ENCODE measurements at regions not wholly inside any gene's neighbourhood (a gene's known extent, or its start where the extent isn't known, plus 50 kb on each side); places are given as distances from the start of the nearest gene placed in this dataset.

GRCh38 chr10:120285408-120285807 is 171.6 kb upstream of the PLPP4 start:
- H3K9me3 ChIP-seq: peaks cover 0 to 7% (median 0%) of the 10 kb centered on the region in 8 donors
- H3K27ac ChIP-seq: no peak overlapping the region
- no peaks in the 10 kb centered on the region for H3K4me1 ChIP-seq
- intact Hi-C loops (cut with DNase I; ENCODE audit: low total_unique reads): no loop called here
- 79 to 87% (median 82%) methylated on average over 6 of the region's 6 CpGs for WGBS, 5 donors
- DNase-seq: no peak
- H3K27me3 ChIP-seq (replicated peaks in 1 of 7): no peaks in the 10 kb centered on the region
- H3K4me3 ChIP-seq: no peak overlapping the region
- no peaks in the 10 kb centered on the region for H3K36me3 ChIP-seq
- no peak for TF ChIP-seq CTCF (IDR thresholded peaks at IDR 0.05 in 8 of 11, conservative IDR thresholded peaks at IDR 0.05 in 3 of 11)
- no peak for TF ChIP-seq POLR2A (IDR thresholded peaks at IDR 0.05)
- no peak for TF ChIP-seq POLR2AphosphoS5 (IDR thresholded peaks at IDR 0.05)

GRCh38 chr10:120286280-120286679 is 170.7 kb upstream of the PLPP4 start:
- intact Hi-C loops (cut with DNase I; ENCODE audit: low total_unique reads): no loop called here
- Histone ChIP-seq H3K4me3 (no peak overlapping the region), H3K36me3 (no peaks in the 10 kb centered on the region), H3K4me1 (no peaks in the 10 kb centered on the region), H3K9me3 (peaks cover 0 to 5% (median 0%) of the 10 kb centered on the region in 8 donors), H3K27me3 (replicated peaks in 1 of 7) (no peaks in the 10 kb centered on the region), H3K27ac (no peak overlapping the region)
- DNase-seq: no peak
- WGBS, 5 donors: 80 to 95% (median 90%) methylated on average over 2 to 3 of the region's 3 CpGs
- TF ChIP-seq CTCF (IDR thresholded peaks at IDR 0.05 in 8 of 11, conservative IDR thresholded peaks at IDR 0.05 in 3 of 11) (no peak), POLR2AphosphoS5 (IDR thresholded peaks at IDR 0.05) (no peak), POLR2A (IDR thresholded peaks at IDR 0.05) (no peak)

- intact Hi-C loops (cut with DNase I; ENCODE audit: low total_unique reads): no loop called here
- DNase-seq: no peak
- TF ChIP-seq POLR2A (IDR thresholded peaks at IDR 0.05): no peak
- Histone ChIP-seq H3K9me3 (no peaks in the 10 kb centered on the region), H3K36me3 (no peaks in the 10 kb centered on the region), H3K27me3 (replicated peaks in 1 of 7) (peaks cover 0 to under 1% (median 0%) of the 10 kb centered on the region in 7 donors), H3K27ac (no peak overlapping the region), H3K4me3 (no peak overlapping the region), H3K4me1 (no peaks in the 10 kb centered on the region)
- WGBS, 5 donors: 61 to 75% (median 65%) methylated on average over 5 of the region's 5 CpGs
Observed at GRCh38 chr10:120300513-120300912, 156.5 kb upstream of the PLPP4 start.

- Histone ChIP-seq H3K27ac (no peak overlapping the region), H3K27me3 (replicated peaks in 1 of 7) (peaks cover 0 to 15% (median 0%) of the 10 kb centered on the region in 7 donors), H3K9me3 (no peaks in the 10 kb centered on the region), H3K4me3 (no peak overlapping the region), H3K36me3 (no peaks in the 10 kb centered on the region), H3K4me1 (no peaks in the 10 kb centered on the region)
- no peak for DNase-seq
- intact Hi-C loops (cut with DNase I; ENCODE audit: low total_unique reads): no loop called here
- no peak for TF ChIP-seq POLR2AphosphoS5 (IDR thresholded peaks at IDR 0.05)
- TF ChIP-seq POLR2A (IDR thresholded peaks at IDR 0.05): no peak
- TF ChIP-seq CTCF (IDR thresholded peaks at IDR 0.05 in 8 of 11, conservative IDR thresholded peaks at IDR 0.05 in 3 of 11): no peak
- WGBS, 5 donors: 67 to 91% (median 72%) methylated on average over 3 of the region's 3 CpGs
Observed at GRCh38 chr10:120308589-120308988, 148.4 kb upstream of the PLPP4 start.

- Histone ChIP-seq H3K36me3 (no peaks in the 10 kb centered on the region), H3K9me3 (no peaks in the 10 kb centered on the region), H3K4me3 (no peak overlapping the region), H3K4me1 (no peaks in the 10 kb centered on the region), H3K27me3 (replicated peaks in 1 of 7) (peaks cover 0 to 10% (median 0%) of the 10 kb centered on the region in 7 donors), H3K27ac (no peak overlapping the region)
- WGBS, 5 donors: 77 to 83% (median 82%) methylated on average over 2 of the region's 2 CpGs
- intact Hi-C loops (cut with DNase I; ENCODE audit: low total_unique reads): no loop called here
- TF ChIP-seq POLR2A (IDR thresholded peaks at IDR 0.05) (no peak), CTCF (IDR thresholded peaks at IDR 0.05 in 8 of 11, conservative IDR thresholded peaks at IDR 0.05 in 3 of 11) (no peak), POLR2AphosphoS5 (IDR thresholded peaks at IDR 0.05) (no peak)
- no peak for DNase-seq
Observed at GRCh38 chr10:120313715-120314114, 143.3 kb upstream of the PLPP4 start.
